NB4 (cell line): ENCODE measurements at regions not wholly inside any gene's neighbourhood (a gene's known extent, or its start where the extent isn't known, plus 50 kb on each side); places are given as distances from the start of the nearest gene placed in this dataset.

ENCODE experiments used
- POLR2A ChIP-seq: IDR thresholded peaks from 2 replicates; pipeline ENCODE4 v1.6.1; 2011; ENCODE audit warnings: mild to moderate bottlenecking; ENCODE audit not compliant: insufficient read length; ENCODE audit errors: extremely low read depth
- TF ChIP-seq, protein P1 (sequence below): IDR thresholded peaks from one replicate; pipeline ENCODE4 v1.5.1; 2012; ENCODE audit warnings: low read depth, low read length

DNA sequence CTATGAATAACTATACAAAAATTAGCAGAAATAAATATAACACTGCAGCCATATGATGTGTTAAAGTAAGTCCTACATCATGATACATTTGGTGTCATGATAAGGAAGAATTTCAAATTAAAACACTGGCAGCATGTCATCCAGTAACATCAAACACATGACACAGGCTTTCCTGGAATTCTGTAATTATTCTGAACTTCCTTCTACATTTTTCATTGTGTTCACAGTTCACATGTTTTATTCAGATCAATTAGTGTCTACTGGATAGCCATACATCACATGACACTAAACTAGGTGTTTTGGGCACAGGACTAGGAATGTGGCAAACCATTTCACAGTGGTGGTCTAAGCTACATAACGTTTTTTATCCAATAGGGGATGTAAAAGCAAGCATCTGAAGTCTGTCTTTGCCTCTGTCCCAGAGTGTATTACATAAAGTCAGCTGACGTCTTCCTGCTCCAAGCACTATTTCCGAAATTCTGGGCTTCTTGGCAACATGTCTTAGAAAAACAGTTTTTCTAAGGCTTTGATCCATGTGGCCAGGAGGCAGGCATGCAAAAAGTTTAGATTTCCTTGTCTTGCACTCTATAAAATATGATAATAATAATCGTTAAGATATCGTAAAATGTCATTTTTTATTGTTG is 707.9 kb downstream of the CENPC start:
- no peak for TF ChIP-seq POLR2A
- TF ChIP-seq, protein P1, sequence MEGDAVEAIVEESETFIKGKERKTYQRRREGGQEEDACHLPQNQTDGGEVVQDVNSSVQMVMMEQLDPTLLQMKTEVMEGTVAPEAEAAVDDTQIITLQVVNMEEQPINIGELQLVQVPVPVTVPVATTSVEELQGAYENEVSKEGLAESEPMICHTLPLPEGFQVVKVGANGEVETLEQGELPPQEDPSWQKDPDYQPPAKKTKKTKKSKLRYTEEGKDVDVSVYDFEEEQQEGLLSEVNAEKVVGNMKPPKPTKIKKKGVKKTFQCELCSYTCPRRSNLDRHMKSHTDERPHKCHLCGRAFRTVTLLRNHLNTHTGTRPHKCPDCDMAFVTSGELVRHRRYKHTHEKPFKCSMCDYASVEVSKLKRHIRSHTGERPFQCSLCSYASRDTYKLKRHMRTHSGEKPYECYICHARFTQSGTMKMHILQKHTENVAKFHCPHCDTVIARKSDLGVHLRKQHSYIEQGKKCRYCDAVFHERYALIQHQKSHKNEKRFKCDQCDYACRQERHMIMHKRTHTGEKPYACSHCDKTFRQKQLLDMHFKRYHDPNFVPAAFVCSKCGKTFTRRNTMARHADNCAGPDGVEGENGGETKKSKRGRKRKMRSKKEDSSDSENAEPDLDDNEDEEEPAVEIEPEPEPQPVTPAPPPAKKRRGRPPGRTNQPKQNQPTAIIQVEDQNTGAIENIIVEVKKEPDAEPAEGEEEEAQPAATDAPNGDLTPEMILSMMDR = no peak
